ENCODE measurements at regions not wholly inside any gene's neighbourhood (a gene's known extent, or its start where the extent isn't known, plus 50 kb on each side); places are given as distances from the start of the nearest gene placed in this dataset.

- Histone ChIP-seq H3K4me1 (ENCODE audit: control insufficient read depth, extremely low read depth, insufficient read depth, low read length) (peaks cover 8% of the 10 kb centered on the region), H3K36me3 (ENCODE audit: control insufficient read depth in 2 of 2, extremely low read depth in 1 of 2, insufficient read depth in 2 of 2, low read length in 2 of 2) (no peaks in the 10 kb centered on the region), H2AFZ (ENCODE audit: control insufficient read depth, low read length) (no peak overlapping the region), H4K20me1 (ENCODE audit: control insufficient read depth, extremely low read depth, insufficient read depth, low read length) (no peaks in the 10 kb centered on the region), H3K4me2 (ENCODE audit: control insufficient read depth, extremely low read depth, insufficient read depth, low read depth, low read length) (no peak overlapping the region), H3K9ac (ENCODE audit: control insufficient read depth, extremely low read depth, insufficient read depth, low read length) (no peak overlapping the region), H3K27ac (ENCODE audit: control insufficient read depth, insufficient read depth, low read length) (no peak overlapping the region), H3K9me3 (ENCODE audit: control insufficient read depth, low read depth, low read length) (no peaks in the 10 kb centered on the region), H3K9me1 (ENCODE audit: control insufficient read depth, extremely low read depth, insufficient read depth, low read length) (no peaks in the 10 kb centered on the region), H3K4me3 (ENCODE audit: control insufficient read depth in 2 of 3, extremely low read depth in 1 of 3, insufficient read depth in 2 of 3, low read depth in 1 of 3, low read length in 3 of 3) (no peak overlapping the region), H3K27me3 (ENCODE audit: control insufficient read depth, extremely low read depth, insufficient read depth, low read length) (no peaks in the 10 kb centered on the region), H3K79me2 (ENCODE audit: control insufficient read depth, insufficient read depth, low read length) (no peaks in the 10 kb centered on the region)
- DNase-seq (ENCODE audit: low read depth, low spot score) = no peak
- dilution Hi-C loops (cut with MboI; ENCODE audit: extremely low pct_ligation_motif_present, low sequenced_read_pairs) = no loop called here
- TF ChIP-seq EZH2 (IDR thresholded peaks at IDR 0.05; ENCODE audit: low read length) (no peak), CTCF (optimal IDR thresholded peaks at IDR 0.05 in 1 of 3, IDR thresholded peaks at IDR 0.05 in 1 of 3, conservative IDR thresholded peaks at IDR 0.05 in 1 of 3; ENCODE audit: extremely low read depth in 1 of 3, insufficient read depth in 2 of 3, low read length in 3 of 3) (no peak)
- FAIRE-seq = peak; percentile 77
These were observed 56.8 kb upstream of the CD36 start for GRCh38 chr7:80581486-80582260.

- no peak overlapping the region for H3K4me3 ChIP-seq (ENCODE audit: control insufficient read depth in 2 of 3, extremely low read depth in 1 of 3, insufficient read depth in 2 of 3, low read depth in 1 of 3, low read length in 3 of 3)
- TF ChIP-seq EZH2 (IDR thresholded peaks at IDR 0.05; ENCODE audit: low read length) = no peak
- no peak for TF ChIP-seq CTCF (optimal IDR thresholded peaks at IDR 0.05 in 1 of 3, IDR thresholded peaks at IDR 0.05 in 1 of 3, conservative IDR thresholded peaks at IDR 0.05 in 1 of 3; ENCODE audit: extremely low read depth in 1 of 3, insufficient read depth in 2 of 3, low read length in 3 of 3)
- H3K9ac ChIP-seq (ENCODE audit: control insufficient read depth, extremely low read depth, insufficient read depth, low read length) = no peak overlapping the region
- no peak overlapping the region for H3K27ac ChIP-seq (ENCODE audit: control insufficient read depth, insufficient read depth, low read length)
- no peaks in the 10 kb centered on the region for H3K36me3 ChIP-seq (ENCODE audit: control insufficient read depth in 2 of 2, extremely low read depth in 1 of 2, insufficient read depth in 2 of 2, low read length in 2 of 2)
- no peaks in the 10 kb centered on the region for H4K20me1 ChIP-seq (ENCODE audit: control insufficient read depth, extremely low read depth, insufficient read depth, low read length)
- no peaks in the 10 kb centered on the region for H3K9me1 ChIP-seq (ENCODE audit: control insufficient read depth, extremely low read depth, insufficient read depth, low read length)
- DNase-seq (ENCODE audit: low read depth, low spot score) = no peak
- dilution Hi-C loops (cut with MboI; ENCODE audit: extremely low pct_ligation_motif_present, low sequenced_read_pairs) = no loop called here
- H3K9me3 ChIP-seq (ENCODE audit: control insufficient read depth, low read depth, low read length) = no peaks in the 10 kb centered on the region
- peaks cover 8% of the 10 kb centered on the region for H3K4me1 ChIP-seq (ENCODE audit: control insufficient read depth, extremely low read depth, insufficient read depth, low read length)
- no peaks in the 10 kb centered on the region for H3K79me2 ChIP-seq (ENCODE audit: control insufficient read depth, insufficient read depth, low read length)
- no peak overlapping the region for H3K4me2 ChIP-seq (ENCODE audit: control insufficient read depth, extremely low read depth, insufficient read depth, low read depth, low read length)
- peak; percentile 75 for FAIRE-seq
- no peaks in the 10 kb centered on the region for H3K27me3 ChIP-seq (ENCODE audit: control insufficient read depth, extremely low read depth, insufficient read depth, low read length)
- H2AFZ ChIP-seq (ENCODE audit: control insufficient read depth, low read length) = no peak overlapping the region
These were observed 54.5 kb upstream of the CD36 start for GRCh38 chr7:80583901-80584300.

All from keratinocyte (primary cell).